Brain microvascular endothelial cell (primary cell): ENCODE measurements at regions not wholly inside any gene's neighbourhood (a gene's known extent, or its start where the extent isn't known, plus 50 kb on each side); places are given as distances from the start of the nearest gene placed in this dataset.

Experiments
- DNase-seq: peaks from one replicate; pipeline ENCODE4 v3.0.0-alpha.2; 2020
- H3K27ac ChIP-seq: fragments of 250-450 bp; sonication (Bioruptor Pico); 2 replicates; pipeline ENCODE4 v1.5.1; 2020; ENCODE audit warnings: mild to moderate bottlenecking, moderate library complexity
- H3K27me3 ChIP-seq: fragments of 250-450 bp; sonication (Bioruptor Pico); replicated peaks from 2 replicates; pipeline ENCODE4 v1.5.1; 2020; ENCODE audit warnings: mild to moderate bottlenecking
- H3K36me3 ChIP-seq: fragments of 250-450 bp; sonication (Bioruptor Pico); replicated peaks from 2 replicates; pipeline ENCODE4 v1.5.1; 2020; ENCODE audit warnings: mild to moderate bottlenecking
- H3K4me3 ChIP-seq: 2 replicates; pipeline ENCODE4 v1.5.1; 2011; ENCODE audit warnings: low read depth, mild to moderate bottlenecking, control low read depth, low read length, moderate library complexity
- in situ Hi-C: cut with HindIII; loops from 2 replicates; pipeline ENCODE4 v1.10.0; 2017; ENCODE audit warnings: low sequenced_read_pairs, low pct_ligation_motif_present
- TF ChIP-seq, protein P1 (sequence below): IDR thresholded peaks from 2 replicates; pipeline ENCODE4 v1.5.1; 2011; ENCODE audit warnings: low read depth, mild to moderate bottlenecking, moderate library complexity, low read length, control low read depth, inconsistent platforms; ENCODE audit errors: missing control alignments

DNA sequence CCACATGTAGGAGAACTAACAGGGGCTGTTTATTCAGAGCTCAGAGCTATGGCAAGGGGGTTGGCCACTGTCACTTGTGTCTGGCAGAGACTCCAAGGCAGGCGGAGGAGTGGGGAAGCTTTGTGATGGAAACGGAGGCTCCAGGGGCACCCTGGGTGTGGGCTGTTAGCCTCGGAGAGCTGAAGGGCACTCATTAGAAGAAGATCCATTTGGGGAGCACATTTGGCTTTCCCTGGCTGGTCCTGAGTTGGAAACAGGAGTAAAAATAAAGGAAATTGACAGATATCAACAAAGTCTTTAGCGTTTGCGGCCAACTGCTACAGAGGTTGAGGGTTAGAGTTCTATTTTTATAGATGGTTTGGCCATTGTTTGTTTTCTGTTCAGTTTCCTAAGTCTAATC, 288.3 kb upstream of the MKI67 start:
- H3K4me3 ChIP-seq: no peak overlapping the region
- no peak for DNase-seq
- in situ Hi-C loops: no loop called here
- TF ChIP-seq, protein P1, sequence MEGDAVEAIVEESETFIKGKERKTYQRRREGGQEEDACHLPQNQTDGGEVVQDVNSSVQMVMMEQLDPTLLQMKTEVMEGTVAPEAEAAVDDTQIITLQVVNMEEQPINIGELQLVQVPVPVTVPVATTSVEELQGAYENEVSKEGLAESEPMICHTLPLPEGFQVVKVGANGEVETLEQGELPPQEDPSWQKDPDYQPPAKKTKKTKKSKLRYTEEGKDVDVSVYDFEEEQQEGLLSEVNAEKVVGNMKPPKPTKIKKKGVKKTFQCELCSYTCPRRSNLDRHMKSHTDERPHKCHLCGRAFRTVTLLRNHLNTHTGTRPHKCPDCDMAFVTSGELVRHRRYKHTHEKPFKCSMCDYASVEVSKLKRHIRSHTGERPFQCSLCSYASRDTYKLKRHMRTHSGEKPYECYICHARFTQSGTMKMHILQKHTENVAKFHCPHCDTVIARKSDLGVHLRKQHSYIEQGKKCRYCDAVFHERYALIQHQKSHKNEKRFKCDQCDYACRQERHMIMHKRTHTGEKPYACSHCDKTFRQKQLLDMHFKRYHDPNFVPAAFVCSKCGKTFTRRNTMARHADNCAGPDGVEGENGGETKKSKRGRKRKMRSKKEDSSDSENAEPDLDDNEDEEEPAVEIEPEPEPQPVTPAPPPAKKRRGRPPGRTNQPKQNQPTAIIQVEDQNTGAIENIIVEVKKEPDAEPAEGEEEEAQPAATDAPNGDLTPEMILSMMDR: no peak
- H3K36me3 ChIP-seq: no peaks in the 10 kb centered on the region
- no peaks in the 10 kb centered on the region for H3K27me3 ChIP-seq
- H3K27ac ChIP-seq: no peak overlapping the region

DNA sequence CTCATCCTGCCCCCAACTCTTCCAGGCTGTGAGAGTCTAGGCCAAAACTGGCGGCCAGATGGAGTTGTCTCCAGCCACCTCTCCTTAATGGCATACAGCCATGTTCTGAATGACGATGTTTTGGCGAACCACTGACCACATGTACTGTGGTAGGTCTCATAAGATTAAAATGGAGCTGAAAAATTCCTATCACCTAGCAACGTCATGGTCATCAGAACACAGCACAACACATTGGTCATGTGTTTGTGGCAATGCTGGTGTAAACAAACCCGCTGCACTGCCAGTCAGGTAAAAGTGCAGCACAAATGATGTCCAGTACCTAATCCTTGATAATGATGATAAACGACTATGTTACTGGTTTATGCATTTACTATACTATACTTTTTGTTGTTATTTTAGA, 290.0 kb upstream of the MKI67 start:
- H3K27ac ChIP-seq: no peak overlapping the region
- H3K27me3 ChIP-seq: no peaks in the 10 kb centered on the region
- H3K36me3 ChIP-seq: no peaks in the 10 kb centered on the region
- TF ChIP-seq, protein P1: no peak
- H3K4me3 ChIP-seq: no peak overlapping the region
- in situ Hi-C loops: no loop called here
- no peak for DNase-seq

DNA sequence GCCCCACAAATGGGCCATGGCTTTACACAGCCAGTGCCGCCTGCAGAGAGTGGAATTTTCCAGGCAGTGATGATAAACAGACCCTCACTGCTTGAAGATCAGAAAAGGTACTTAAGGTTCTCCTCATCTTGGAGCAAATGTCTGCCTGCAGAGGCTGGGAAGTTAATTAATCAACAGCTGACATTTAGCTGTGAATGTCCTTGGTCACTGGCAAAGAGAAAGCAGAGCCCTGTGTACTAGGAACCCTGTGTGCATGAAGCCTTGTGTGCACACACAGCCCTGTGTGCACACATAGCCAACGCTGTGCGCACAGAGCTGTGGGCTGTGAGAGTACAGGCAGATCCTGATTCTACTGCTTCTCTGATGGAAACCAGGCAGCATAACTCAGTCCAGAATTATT, 291.6 kb upstream of the MKI67 start:
- TF ChIP-seq, protein P1: no peak
- no peak overlapping the region for H3K4me3 ChIP-seq
- H3K27ac ChIP-seq: no peak overlapping the region
- DNase-seq: no peak
- H3K36me3 ChIP-seq: no peaks in the 10 kb centered on the region
- in situ Hi-C loops: no loop called here
- no peaks in the 10 kb centered on the region for H3K27me3 ChIP-seq

DNA sequence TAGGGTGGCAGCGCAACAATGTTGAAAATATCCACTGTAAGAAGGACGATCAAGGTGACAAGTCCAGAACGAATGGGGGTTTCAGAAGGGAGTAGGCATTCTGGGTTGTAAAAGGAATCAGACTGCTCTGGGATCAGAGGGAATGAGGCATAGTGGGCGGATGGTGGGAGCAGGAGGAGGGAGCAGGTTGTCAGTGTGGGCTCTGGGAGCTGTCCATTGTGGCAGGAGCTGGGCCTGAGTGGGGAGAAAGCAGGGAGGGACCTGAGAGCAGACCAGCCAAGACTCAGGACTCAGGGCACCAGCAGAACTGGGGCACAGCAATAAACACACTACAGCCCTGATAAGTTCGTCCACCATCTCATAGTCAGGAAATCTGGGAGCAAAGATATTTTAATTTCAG, 292.6 kb upstream of the MKI67 start:
- in situ Hi-C loops: no loop called here
- Histone ChIP-seq H3K27me3 (no peaks in the 10 kb centered on the region), H3K36me3 (no peaks in the 10 kb centered on the region), H3K4me3 (no peak overlapping the region), H3K27ac (no peak overlapping the region)
- no peak for DNase-seq
- TF ChIP-seq, protein P1: no peak

DNA sequence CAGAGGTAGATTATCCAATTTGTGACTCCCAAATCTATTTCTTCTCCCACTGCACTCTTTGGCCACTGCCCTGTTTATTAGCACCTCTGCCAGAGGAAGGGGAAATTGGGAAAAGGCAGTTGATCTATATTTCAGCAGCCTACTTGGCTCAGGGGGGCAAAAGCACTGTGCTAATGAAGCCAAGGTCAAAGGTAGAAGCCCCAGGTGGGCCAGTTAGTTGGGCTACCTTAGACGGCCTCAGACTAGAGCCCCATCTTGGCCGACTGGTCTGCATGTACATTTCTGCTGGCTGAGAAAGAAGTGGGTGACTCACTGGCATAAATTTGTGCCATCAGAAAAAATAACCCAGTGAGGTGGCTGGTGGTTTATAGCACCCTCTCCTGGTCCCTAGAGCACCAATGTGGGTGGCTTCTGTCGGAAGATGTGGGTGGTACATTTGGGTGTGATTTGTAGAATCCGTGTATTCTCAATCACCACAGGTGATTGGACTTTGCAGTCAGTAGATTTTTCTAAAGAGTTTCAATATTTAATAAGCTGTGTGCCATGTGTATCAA, 293.3 kb upstream of the MKI67 start:
- H3K4me3 ChIP-seq: no peak overlapping the region
- in situ Hi-C loops: no loop called here
- H3K36me3 ChIP-seq: no peaks in the 10 kb centered on the region
- H3K27ac ChIP-seq: no peak overlapping the region
- H3K27me3 ChIP-seq: no peaks in the 10 kb centered on the region
- DNase-seq: no peak
- TF ChIP-seq, protein P1: no peak

DNA sequence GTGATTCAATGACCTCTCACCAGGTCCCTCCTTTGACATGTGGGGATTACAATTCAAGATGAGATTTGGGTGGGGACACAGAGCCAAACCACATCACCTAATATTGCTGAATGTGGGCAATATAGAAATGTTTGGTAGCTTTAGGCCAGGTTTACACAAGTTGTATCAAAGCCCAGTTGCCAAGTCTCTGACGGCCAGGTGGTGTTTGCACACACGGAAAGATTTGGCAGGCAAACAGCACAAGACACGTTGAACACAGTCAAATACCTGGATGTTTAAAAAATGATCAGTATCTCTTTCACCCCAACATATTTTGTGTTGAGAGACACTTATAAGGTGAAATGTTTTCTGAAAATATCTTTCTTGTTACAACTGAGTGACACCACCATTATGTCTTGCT, 294.4 kb upstream of the MKI67 start:
- Histone ChIP-seq H3K27ac (no peak overlapping the region), H3K36me3 (no peaks in the 10 kb centered on the region), H3K27me3 (no peaks in the 10 kb centered on the region), H3K4me3 (no peak overlapping the region)
- TF ChIP-seq, protein P1: no peak
- in situ Hi-C loops: no loop called here
- no peak for DNase-seq
